H1 (cell line): ENCODE measurements at regions not wholly inside any gene's neighbourhood (a gene's known extent, or its start where the extent isn't known, plus 50 kb on each side); places are given as distances from the start of the nearest gene placed in this dataset.

Experiments used
- CTCF ChIA-PET: fragments of 300-600 bp; sonication (Branson Sonifier 250); formaldehyde crosslinking; loops from one replicate; lab custom pipeline; 2021; ENCODE audit not compliant: partially characterized antibody; lab: Charles Lee
- POLR2A ChIA-PET: fragments of 300-600 bp; sonication (Branson Sonifier 250); formaldehyde crosslinking; loops from one replicate; lab custom pipeline; 2021; ENCODE audit warnings: inconsistent platforms; ENCODE audit not compliant: partially characterized antibody; lab: Charles Lee
- DNase-seq, 2 experiments: peaks; one replicate each; pipeline versions ENCODE4 v3.0.0 to v3.0.0-alpha.2; 2010 to 2022; ENCODE audit warnings: low spot score in 2 of 2, low read depth in 1 of 2, mixed read lengths in 1 of 2
- FAIRE-seq: peaks from 2 replicates; lab custom pipeline; 2011; peaks lifted over from hg19 to GRCh38; lab: Jason Lieb, UNC
- H2AFZ ChIP-seq: 2 replicates; pipeline ENCODE4 v1.8.1; 2012; ENCODE audit warnings: low read length, inconsistent platforms
- H2AK5ac ChIP-seq: 2 replicates; pipeline ENCODE4 v1.6.1; 2013; ENCODE audit warnings: low read depth, low read length
- H2BK120ac ChIP-seq: replicated peaks from 2 replicates; pipeline ENCODE3; 2013; ENCODE audit warnings: low read depth, low read length, inconsistent platforms
- H2BK12ac ChIP-seq: 2 replicates; pipeline ENCODE4 v1.6.1; 2013; ENCODE audit warnings: low read depth, low read length
- H2BK15ac ChIP-seq: 2 replicates; pipeline ENCODE4 v1.6.1; 2013; ENCODE audit warnings: low read length
- H2BK20ac ChIP-seq: 2 replicates; pipeline ENCODE4 v1.6.1; 2013; ENCODE audit warnings: low read length
- H2BK5ac ChIP-seq: 2 replicates; pipeline ENCODE4 v1.6.1; 2013; ENCODE audit warnings: low read depth, low read length
- H3K14ac ChIP-seq: 2 replicates; pipeline ENCODE4 v1.6.1; 2013; ENCODE audit warnings: inconsistent platforms; ENCODE audit not compliant: insufficient read length
- H3K18ac ChIP-seq: 2 replicates; pipeline ENCODE4 v1.6.1; 2013; ENCODE audit warnings: low read length; ENCODE audit errors: extremely low read depth
- H3K23ac ChIP-seq: 2 replicates; pipeline ENCODE4 v1.6.1; 2013; ENCODE audit warnings: inconsistent platforms; ENCODE audit not compliant: insufficient read length
- H3K23me2 ChIP-seq: 2 replicates; pipeline ENCODE4 v1.6.1; 2013; ENCODE audit warnings: low read depth, low read length
- H3K27ac ChIP-seq: 2 replicates; pipeline ENCODE4 v1.6.1; 2011; ENCODE audit warnings: low read depth, low read length, inconsistent platforms
- H3K27me3 ChIP-seq, 4 experiments: replicated peaks in 1 of 4; 1 replicate in 1 of 4; 2 replicates in 3 of 4; pipeline versions ENCODE4 v1.6.1 to v1.8.1; 2011 to 2013; ENCODE audit warnings: low read length in 3 of 4, mild to moderate bottlenecking in 3 of 4, inconsistent platforms in 2 of 4, mixed read lengths in 2 of 4, moderate library complexity in 1 of 4; ENCODE audit not compliant: control insufficient read depth in 3 of 4, insufficient read depth in 3 of 4; ENCODE audit errors: extremely low read depth in 1 of 4
- H3K36me3 ChIP-seq, 4 experiments: 2 replicates each; pipeline versions ENCODE4 v1.6.1 to v1.8.1; 2011 to 2013; ENCODE audit warnings: mild to moderate bottlenecking in 4 of 4, low read length in 3 of 4, moderate library complexity in 2 of 4, control low read depth in 1 of 4, inconsistent platforms in 1 of 4; ENCODE audit not compliant: insufficient read depth in 4 of 4, control insufficient read depth in 2 of 4
- H3K4ac ChIP-seq: replicated peaks from 2 replicates; pipeline ENCODE3; 2013; ENCODE audit warnings: low read length, low read depth, mixed read lengths, inconsistent platforms; ENCODE audit not compliant: insufficient read length
- H3K4me1 ChIP-seq, 4 experiments: replicated peaks in 1 of 4; 1 replicate in 1 of 4; 2 replicates in 3 of 4; pipeline versions ENCODE4 v1.6.1 to v1.8.1; 2011 to 2013; ENCODE audit warnings: low read length in 3 of 4, inconsistent platforms in 2 of 4, mixed read lengths in 1 of 4; ENCODE audit not compliant: insufficient read depth in 4 of 4, control insufficient read depth in 3 of 4
- H3K4me2 ChIP-seq, 2 experiments: 2 replicates each; pipeline versions ENCODE4 v1.6.1 to v1.8.1; 2011 to 2013; ENCODE audit warnings: low read depth in 2 of 2, low read length in 2 of 2, control low read depth in 1 of 2, inconsistent platforms in 1 of 2, mild to moderate bottlenecking in 1 of 2; ENCODE audit not compliant: insufficient read depth in 1 of 2
- H3K4me3 ChIP-seq, 4 experiments: fragments of 200-600, 300-600 bp in 1 of 4; sonication (generic), shearing (Covaris generic), sonication (Bioruptor Twin) in 1 of 4; 2 replicates each; pipeline versions ENCODE4 v1.5.1 to v1.8.1; 2011 to 2016; ENCODE audit warnings: low read length in 4 of 4, low read depth in 3 of 4, control low read depth in 2 of 4, inconsistent platforms in 2 of 4, mild to moderate bottlenecking in 2 of 4, mixed read lengths in 1 of 4, moderate library complexity in 1 of 4; ENCODE audit not compliant: insufficient read depth in 2 of 4; ENCODE audit errors: extremely low read depth in 1 of 4
- H3K56ac ChIP-seq: replicated peaks from 2 replicates; pipeline ENCODE3; 2013; ENCODE audit warnings: low read depth, mild to moderate bottlenecking, mixed read lengths, low read length, inconsistent platforms; ENCODE audit not compliant: insufficient read length
- H3K79me1 ChIP-seq: 2 replicates; pipeline ENCODE4 v1.6.1; 2013; ENCODE audit warnings: low read depth, low read length, control low read depth
- H3K79me2 ChIP-seq, 2 experiments: 2 replicates each; pipeline versions ENCODE4 v1.6.1 to v1.8.1; 2012 to 2013; ENCODE audit warnings: low read length in 2 of 2, mild to moderate bottlenecking in 2 of 2, inconsistent platforms in 1 of 2; ENCODE audit not compliant: insufficient read depth in 2 of 2, control insufficient read depth in 1 of 2
- H3K9ac ChIP-seq, 4 experiments: replicated peaks in 1 of 4; 1 replicate in 1 of 4; 2 replicates in 3 of 4; pipeline versions ENCODE4 v1.6.1 to v1.8.1; 2011 to 2013; ENCODE audit warnings: low read depth in 3 of 4, low read length in 3 of 4, control low read depth in 2 of 4, mild to moderate bottlenecking in 2 of 4, moderate library complexity in 2 of 4, inconsistent platforms in 1 of 4; ENCODE audit errors: extremely low read depth in 1 of 4
- H3K9me3 ChIP-seq, 2 experiments: 2 replicates each; pipeline versions ENCODE4 v1.6.1 to v1.8.1; 2012 to 2013; ENCODE audit warnings: mild to moderate bottlenecking in 2 of 2, moderate library complexity in 2 of 2, control low read depth in 1 of 2, inconsistent platforms in 1 of 2, low read depth in 1 of 2, low read length in 1 of 2, mixed read lengths in 1 of 2; ENCODE audit not compliant: insufficient read depth in 2 of 2
- H4K20me1 ChIP-seq, 2 experiments: replicated peaks in 1 of 2; 2 replicates each; pipeline versions ENCODE3 to v1.8.1; 2011 to 2013; ENCODE audit warnings: inconsistent platforms in 2 of 2, low read length in 2 of 2, mild to moderate bottlenecking in 1 of 2; ENCODE audit not compliant: insufficient read depth in 2 of 2, control insufficient read depth in 1 of 2
- H4K5ac ChIP-seq: 2 replicates; pipeline ENCODE4 v1.6.1; 2013; ENCODE audit warnings: low read length, low read depth, mixed read lengths, inconsistent platforms; ENCODE audit not compliant: insufficient read length
- H4K8ac ChIP-seq: 2 replicates; pipeline ENCODE4 v1.8.0; 2013; ENCODE audit warnings: mild to moderate bottlenecking, moderate library complexity, low read length, inconsistent platforms; ENCODE audit not compliant: insufficient read depth; ENCODE audit errors: extremely low read depth
- H4K91ac ChIP-seq: replicated peaks from 2 replicates; pipeline ENCODE3; 2013; ENCODE audit warnings: low read length, mixed read lengths, inconsistent platforms; ENCODE audit not compliant: insufficient read length
- ATF2 ChIP-seq: IDR thresholded peaks from 2 replicates; pipeline ENCODE4 v1.6.1; 2012; ENCODE audit warnings: low read length, inconsistent platforms
- BCL11A ChIP-seq, 2 experiments: IDR thresholded peaks; one replicate each; pipeline ENCODE4 v1.6.1; 2011; ENCODE audit warnings: low read depth in 2 of 2, low read length in 2 of 2, mild to moderate bottlenecking in 2 of 2
- CREB1 ChIP-seq: IDR thresholded peaks from 2 replicates; pipeline ENCODE4 v1.6.1; 2012; ENCODE audit warnings: inconsistent platforms
- EGR1 ChIP-seq: IDR thresholded peaks from 2 replicates; pipeline ENCODE4 v1.6.1; 2011; ENCODE audit warnings: low read depth, low read length, borderline replicate concordance
- FOSL1 ChIP-seq: IDR thresholded peaks from 2 replicates; pipeline ENCODE4 v1.6.1; 2011; ENCODE audit warnings: mild to moderate bottlenecking, low read depth, low read length, moderate library complexity; ENCODE audit not compliant: insufficient read depth
- SP1 ChIP-seq: IDR thresholded peaks from 2 replicates; pipeline ENCODE4 v1.6.1; 2011; ENCODE audit warnings: low read depth, low read length
- WGBS, 2 experiments: shearing (Covaris generic) in 1 of 2; methylation state at CpG; one replicate each; pipeline versions ENCODE4 v1.1.6 to v1.1.7; 2013 to 2015; ENCODE audit warnings: low lambda C conversion rate in 2 of 2, mixed read lengths in 2 of 2, inconsistent platforms in 1 of 2, low coverage in 1 of 2, missing lambda C conversion rate in 1 of 2; ENCODE audit not compliant: insufficient replicate concordance in 2 of 2, insufficient coverage in 1 of 2, insufficient read length in 1 of 2; ENCODE audit errors: extremely low coverage in 1 of 2, missing lambda C conversion rate in 1 of 2; 5-methylcytosine and 5-hydroxymethylcytosine counted together
- TF ChIP-seq, protein P1 (sequence below): IDR thresholded peaks from 2 replicates; pipeline ENCODE4 v1.6.1; 2012; ENCODE audit warnings: inconsistent platforms

DNA sequence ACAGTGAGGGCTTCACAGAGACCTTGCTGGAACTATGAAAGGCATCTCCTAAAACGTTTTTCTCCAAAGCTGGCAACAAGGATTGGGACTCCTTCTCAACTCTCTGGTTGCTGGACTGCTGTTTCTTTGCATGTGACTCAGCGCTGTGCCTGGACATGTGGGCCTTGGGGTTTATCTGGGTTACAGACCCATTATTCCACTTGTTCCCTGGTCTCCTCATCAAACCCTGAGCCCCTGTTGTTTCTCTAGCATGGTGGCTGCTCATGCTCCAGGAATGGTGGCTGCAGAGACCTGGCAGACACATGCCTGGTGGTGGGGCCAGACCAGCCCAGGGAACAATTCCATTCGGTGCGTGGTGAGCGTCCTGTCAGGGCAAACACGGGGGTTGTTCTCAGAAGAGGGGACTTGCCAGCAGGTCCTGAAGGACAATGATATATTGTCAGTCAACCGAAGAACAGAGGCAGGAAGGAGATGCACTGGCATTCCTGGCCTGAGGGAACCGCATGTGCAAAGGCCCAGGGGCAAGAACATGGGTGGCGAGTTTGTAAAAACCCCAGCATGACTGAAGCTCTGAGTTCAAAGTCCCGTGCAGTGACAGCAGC lies 320.1 kb upstream of the RTL1 start:
- POLR2A ChIA-PET = interaction anchor here (1.2 kb wide), 1 partner anchor 10 kb away, joined by 3 read pairs; no protein-coding TSS in a partner anchor
- WGBS, 2 experiments = 79% methylated on average over 10 of the region's 10 CpGs; no CpG with 5 or more reads in 1 of the 2 experiments
- peak overlapping the region in 1 of 4 experiments; percentile 36; a peak in 1 of 8 replicates for H3K4me3 ChIP-seq
- H3K27ac ChIP-seq = 0 out of 2 replicates have a peak overlapping the region, but pooled peaks have one; percentile 19
- peaks cover 0 to 15% (median 4%) of the 10 kb centered on the region in 4 experiments; a peak in 4 of 7 replicates for H3K27me3 ChIP-seq
- H3K4ac ChIP-seq = peak overlapping the region; percentile 57
- CTCF ChIA-PET = interaction anchor here (0.6 to 2.2 kb wide), 8 partner anchors 11 to 251 kb away, joined by 3 to 5 read pairs (median 4); no protein-coding TSS in a partner anchor
- H3K56ac ChIP-seq = no peak overlapping the region
- peak overlapping the region; percentile 55; the same call in 1 of the 2 replicates for H2BK12ac ChIP-seq
- H3K18ac ChIP-seq = peak overlapping the region; percentile 51
- no peaks in the 10 kb centered on the region for H3K79me2 ChIP-seq
- H4K91ac ChIP-seq = peak overlapping the region; percentile 12
- H2BK15ac ChIP-seq = peak overlapping the region; percentile 40; the same call in 1 of the 2 replicates
- no peaks in the 10 kb centered on the region for H3K79me1 ChIP-seq
- H3K4me1 ChIP-seq = peaks cover 5 to 34% (median 15%) of the 10 kb centered on the region in 4 experiments
- H3K4me2 ChIP-seq = peak overlapping the region; percentile 47 to 58
- H3K9ac ChIP-seq = no peak overlapping the region
- peak overlapping the region; percentile 62; the same call in 1 of the 2 replicates for H2BK20ac ChIP-seq
- no peaks in the 10 kb centered on the region for H3K36me3 ChIP-seq
- H2AFZ ChIP-seq = no peak overlapping the region
- no peaks in the 10 kb centered on the region for H3K9me3 ChIP-seq
- H4K20me1 ChIP-seq = no peaks in the 10 kb centered on the region
- H2AK5ac ChIP-seq = no peak overlapping the region
- H2BK120ac ChIP-seq = peak overlapping the region; percentile 75
- DNase-seq = no peak
- H3K23ac ChIP-seq = no peak overlapping the region
- no peaks in the 10 kb centered on the region for H3K23me2 ChIP-seq
- no peak overlapping the region for H3K14ac ChIP-seq
- H4K5ac ChIP-seq = peak overlapping the region; percentile 7
- no peak for FAIRE-seq
- no peak overlapping the region for H4K8ac ChIP-seq
- H2BK5ac ChIP-seq = peak overlapping the region; percentile 81; the same call in 1 of the 2 replicates
- TF ChIP-seq ATF2 (no peak), EGR1 (no peak), CREB1 (no peak), SP1 (no peak), BCL11A (IDR thresholded peaks at IDR 0.05; ENCODE audit: low read depth in 2 of 2, low read length in 2 of 2) (no peak), FOSL1 (no peak)
- TF ChIP-seq, protein P1, sequence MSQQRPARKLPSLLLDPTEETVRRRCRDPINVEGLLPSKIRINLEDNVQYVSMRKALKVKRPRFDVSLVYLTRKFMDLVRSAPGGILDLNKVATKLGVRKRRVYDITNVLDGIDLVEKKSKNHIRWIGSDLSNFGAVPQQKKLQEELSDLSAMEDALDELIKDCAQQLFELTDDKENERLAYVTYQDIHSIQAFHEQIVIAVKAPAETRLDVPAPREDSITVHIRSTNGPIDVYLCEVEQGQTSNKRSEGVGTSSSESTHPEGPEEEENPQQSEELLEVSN = no peak
